ENCODE measurements at regions not wholly inside any gene's neighbourhood (a gene's known extent, or its start where the extent isn't known, plus 50 kb on each side); places are given as distances from the start of the nearest gene placed in this dataset.

DNA sequence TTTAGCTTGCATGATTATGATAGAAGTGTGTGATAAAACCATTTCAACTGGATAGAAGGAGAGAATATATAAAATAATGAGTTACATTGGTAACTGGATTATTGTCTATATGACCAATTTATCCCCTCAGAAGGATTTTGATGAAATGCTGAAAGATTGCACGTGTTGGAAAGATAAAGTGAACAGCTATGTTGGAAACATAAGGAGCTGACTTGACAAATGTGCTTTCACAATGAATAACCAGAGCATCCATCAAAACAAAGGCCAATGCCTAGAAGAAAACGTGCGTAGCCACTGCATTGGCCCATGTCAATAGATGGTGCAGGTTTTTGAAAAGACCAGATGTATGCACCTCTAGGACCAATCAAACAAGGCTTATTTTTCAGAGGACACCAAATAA, 168.8 kb downstream of the TMEM200A start:
- H3K9ac ChIP-seq (ENCODE audit: low read length): no peak overlapping the region
- H4K20me1 ChIP-seq (ENCODE audit: insufficient read depth, low read length): no peaks in the 10 kb centered on the region
- H3K27ac ChIP-seq (ENCODE audit: low read length): no peak overlapping the region
- H3K9me2 ChIP-seq (replicated peaks; ENCODE audit: insufficient read depth, low read length): no peaks in the 10 kb centered on the region
- H3K79me2 ChIP-seq (ENCODE audit: low read length): no peaks in the 10 kb centered on the region
- H3K27me3 ChIP-seq (replicated peaks; ENCODE audit: insufficient read depth, low read length): no peaks in the 10 kb centered on the region
- H2AFZ ChIP-seq (ENCODE audit: low read length): no peak overlapping the region
- peaks cover 9% of the 10 kb centered on the region for H3K4me1 ChIP-seq (ENCODE audit: low read length)
- DNase-seq: no peak
- TF ChIP-seq, protein P1, sequence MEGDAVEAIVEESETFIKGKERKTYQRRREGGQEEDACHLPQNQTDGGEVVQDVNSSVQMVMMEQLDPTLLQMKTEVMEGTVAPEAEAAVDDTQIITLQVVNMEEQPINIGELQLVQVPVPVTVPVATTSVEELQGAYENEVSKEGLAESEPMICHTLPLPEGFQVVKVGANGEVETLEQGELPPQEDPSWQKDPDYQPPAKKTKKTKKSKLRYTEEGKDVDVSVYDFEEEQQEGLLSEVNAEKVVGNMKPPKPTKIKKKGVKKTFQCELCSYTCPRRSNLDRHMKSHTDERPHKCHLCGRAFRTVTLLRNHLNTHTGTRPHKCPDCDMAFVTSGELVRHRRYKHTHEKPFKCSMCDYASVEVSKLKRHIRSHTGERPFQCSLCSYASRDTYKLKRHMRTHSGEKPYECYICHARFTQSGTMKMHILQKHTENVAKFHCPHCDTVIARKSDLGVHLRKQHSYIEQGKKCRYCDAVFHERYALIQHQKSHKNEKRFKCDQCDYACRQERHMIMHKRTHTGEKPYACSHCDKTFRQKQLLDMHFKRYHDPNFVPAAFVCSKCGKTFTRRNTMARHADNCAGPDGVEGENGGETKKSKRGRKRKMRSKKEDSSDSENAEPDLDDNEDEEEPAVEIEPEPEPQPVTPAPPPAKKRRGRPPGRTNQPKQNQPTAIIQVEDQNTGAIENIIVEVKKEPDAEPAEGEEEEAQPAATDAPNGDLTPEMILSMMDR (IDR thresholded peaks at IDR 0.05; ENCODE audit: low read length): no peak
- TF ChIP-seq EZH2 (optimal IDR thresholded peaks at IDR 0.05; ENCODE audit: low read depth, low read length) (no peak), EZH2phosphoT487 (IDR thresholded peaks at IDR 0.05; ENCODE audit: low read length) (no peak)
- H3K4me2 ChIP-seq (ENCODE audit: low read depth, low read length): no peak overlapping the region
- H3K4me3 ChIP-seq (ENCODE audit: low read length): no peak overlapping the region
- no peaks in the 10 kb centered on the region for H3F3A ChIP-seq (ENCODE audit: insufficient read depth, low read length)
- H3K9me3 ChIP-seq (replicated peaks; ENCODE audit: insufficient read depth, low read length): no peaks in the 10 kb centered on the region
- no peaks in the 10 kb centered on the region for H3K36me3 ChIP-seq (replicated peaks; ENCODE audit: insufficient read depth, low read length)

DNA sequence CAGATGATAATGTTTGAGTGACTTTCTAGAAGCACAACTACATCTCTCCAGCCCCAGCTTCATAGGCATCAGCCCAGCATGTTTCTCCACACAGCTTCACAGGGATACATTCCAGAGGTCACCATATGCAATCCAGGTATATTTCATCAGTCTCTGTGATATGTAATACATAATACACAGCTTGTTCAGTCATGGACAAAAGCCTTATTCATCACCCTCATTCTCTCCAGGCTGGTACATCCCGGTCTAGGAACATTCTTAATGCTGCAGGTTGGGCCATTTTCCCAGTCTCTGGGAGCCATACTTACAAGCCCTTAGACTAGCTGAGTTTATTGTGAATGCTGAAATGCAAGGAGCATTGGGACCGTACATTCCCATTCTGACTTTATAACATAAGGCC, 169.4 kb downstream of the TMEM200A start:
- Histone ChIP-seq H3K9me3 (replicated peaks; ENCODE audit: insufficient read depth, low read length) (no peaks in the 10 kb centered on the region), H3K9me2 (replicated peaks; ENCODE audit: insufficient read depth, low read length) (no peaks in the 10 kb centered on the region), H3K27ac (ENCODE audit: low read length) (no peak overlapping the region), H3K4me2 (ENCODE audit: low read depth, low read length) (no peak overlapping the region), H2AFZ (ENCODE audit: low read length) (no peak overlapping the region), H3K4me3 (ENCODE audit: low read length) (no peak overlapping the region), H3F3A (ENCODE audit: insufficient read depth, low read length) (no peaks in the 10 kb centered on the region), H3K36me3 (replicated peaks; ENCODE audit: insufficient read depth, low read length) (no peaks in the 10 kb centered on the region), H3K4me1 (ENCODE audit: low read length) (peaks cover 4% of the 10 kb centered on the region; the same call in 1 of the 2 replicates), H4K20me1 (ENCODE audit: insufficient read depth, low read length) (no peaks in the 10 kb centered on the region), H3K79me2 (ENCODE audit: low read length) (no peaks in the 10 kb centered on the region), H3K27me3 (replicated peaks; ENCODE audit: insufficient read depth, low read length) (no peaks in the 10 kb centered on the region), H3K9ac (ENCODE audit: low read length) (no peak overlapping the region)
- DNase-seq: no peak
- TF ChIP-seq, protein P1 (IDR thresholded peaks at IDR 0.05; ENCODE audit: low read length): no peak
- no peak for TF ChIP-seq EZH2phosphoT487 (IDR thresholded peaks at IDR 0.05; ENCODE audit: low read length)

DNA sequence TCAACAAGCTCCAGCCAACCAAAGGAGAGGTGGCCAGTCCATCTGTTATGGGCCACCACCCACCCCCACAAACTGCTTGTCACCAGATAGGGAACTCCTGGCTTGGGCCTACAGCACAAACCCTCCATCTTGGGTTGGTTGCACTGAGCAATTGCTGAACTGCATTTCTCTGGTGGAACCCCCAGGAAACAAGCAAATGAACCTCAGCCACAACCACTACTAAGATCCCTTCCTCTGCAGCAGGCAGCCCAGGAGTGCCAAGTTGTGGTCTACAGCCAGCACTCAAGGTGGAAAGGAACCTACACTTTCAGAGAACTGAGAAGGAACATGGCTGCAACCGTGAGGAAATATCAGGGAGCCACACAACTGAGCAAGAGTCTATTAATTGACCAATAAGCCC, 171.6 kb downstream of the TMEM200A start:
- TF ChIP-seq EZH2 (optimal IDR thresholded peaks at IDR 0.05; ENCODE audit: low read depth, low read length) (no peak), EZH2phosphoT487 (IDR thresholded peaks at IDR 0.05; ENCODE audit: low read length) (no peak)
- TF ChIP-seq, protein P1 (IDR thresholded peaks at IDR 0.05; ENCODE audit: low read length): no peak
- no peaks in the 10 kb centered on the region for H3K27me3 ChIP-seq (replicated peaks; ENCODE audit: insufficient read depth, low read length)
- no peaks in the 10 kb centered on the region for H4K20me1 ChIP-seq (ENCODE audit: insufficient read depth, low read length)
- no peaks in the 10 kb centered on the region for H3K36me3 ChIP-seq (replicated peaks; ENCODE audit: insufficient read depth, low read length)
- H3K4me1 ChIP-seq (ENCODE audit: low read length): peaks cover 4% of the 10 kb centered on the region; the same call in 1 of the 2 replicates
- no peaks in the 10 kb centered on the region for H3K9me2 ChIP-seq (replicated peaks; ENCODE audit: insufficient read depth, low read length)
- H3K4me3 ChIP-seq (ENCODE audit: low read length): no peak overlapping the region
- no peak for DNase-seq
- H2AFZ ChIP-seq (ENCODE audit: low read length): no peak overlapping the region
- no peaks in the 10 kb centered on the region for H3K9me3 ChIP-seq (replicated peaks; ENCODE audit: insufficient read depth, low read length)
- no peaks in the 10 kb centered on the region for H3F3A ChIP-seq (ENCODE audit: insufficient read depth, low read length)
- H3K4me2 ChIP-seq (ENCODE audit: low read depth, low read length): no peak overlapping the region
- no peaks in the 10 kb centered on the region for H3K79me2 ChIP-seq (ENCODE audit: low read length)
- no peak overlapping the region for H3K9ac ChIP-seq (ENCODE audit: low read length)
- no peak overlapping the region for H3K27ac ChIP-seq (ENCODE audit: low read length)

All from MM.1S (cell line).